GM12878 (cell line): ENCODE measurements at regions not wholly inside any gene's neighbourhood (a gene's known extent, or its start where the extent isn't known, plus 50 kb on each side); places are given as distances from the start of the nearest gene placed in this dataset.

ENCODE experiments used
- ATAC-seq: fragments of 200-7000 bp; cut with Tn5 transposase; 3 replicates; pipeline ENCODE4 v1.9.1; 2020; ENCODE audit warnings: mild to moderate bottlenecking, moderate library complexity
- BruUV-seq: library from RNA; stranded (reverse); fragments of 400-500 nt; replicated peaks from 2 replicates; lab custom pipeline; 2021; lab: Mats Ljungman, UMichigan
- CTCF ChIA-PET: fragments of 300-600 bp; sonication (Branson Sonifier 250); formaldehyde crosslinking; extraction: SDS; loops from one replicate; lab custom pipeline; 2021; ENCODE audit warnings: inconsistent platforms; lab: Yijun Ruan, JAX
- POLR2A ChIA-PET: fragments of 350-600 bp; formaldehyde crosslinking; extraction: SDS; loops from one replicate; lab custom pipeline; 2021; ENCODE audit warnings: inconsistent platforms; lab: Charles Lee
- RAD21 ChIA-PET: fragments of 300-600 bp; sonication (Branson Sonifier 250); formaldehyde crosslinking; loops from one replicate; lab custom pipeline; 2023; ENCODE audit warnings: antibody characterized with exemption; ENCODE audit not compliant: unreplicated experiment; lab: Charles Lee
- SMC1A ChIA-PET: fragments of 300-600 bp; sonication (Branson Sonifier 250); formaldehyde crosslinking; loops from one replicate; lab custom pipeline; 2023; ENCODE audit not compliant: unreplicated experiment, uncharacterized antibody; lab: Charles Lee
- DNase-seq: peaks from one replicate; pipeline ENCODE4 v3.0.0-alpha.2; 2011; ENCODE audit warnings: low read depth, low spot score
- FAIRE-seq: peaks from 3 replicates; lab custom pipeline; 2011; peaks lifted over from hg19 to GRCh38; lab: Jason Lieb, UNC
- H2AFZ ChIP-seq: 2 replicates; pipeline ENCODE4 v1.6.0; 2011; ENCODE audit warnings: low read depth, low read length, control low read depth; ENCODE audit not compliant: control insufficient read depth
- H3K27ac ChIP-seq: 2 replicates; pipeline ENCODE4 v1.5.1; 2011; ENCODE audit warnings: control low read depth; ENCODE audit not compliant: control insufficient read depth, insufficient read depth
- H3K27me3 ChIP-seq, 2 experiments: replicated peaks in 1 of 2; 2 replicates each; pipeline versions ENCODE4 v1.6.0 to v1.6.1; 2011; ENCODE audit warnings: low read length in 1 of 2; ENCODE audit not compliant: control insufficient read depth in 2 of 2, insufficient read depth in 2 of 2
- H3K36me3 ChIP-seq, 2 experiments: 2 replicates each; pipeline ENCODE4 v1.5.1; 2011; ENCODE audit warnings: low read length in 1 of 2; ENCODE audit not compliant: control insufficient read depth in 2 of 2, insufficient read depth in 2 of 2
- H3K4me1 ChIP-seq: 2 replicates; pipeline ENCODE4 v1.6.1; 2011; ENCODE audit warnings: mild to moderate bottlenecking, low read length, moderate library complexity, mixed read lengths; ENCODE audit not compliant: control insufficient read depth, insufficient read depth
- H3K4me2 ChIP-seq: 2 replicates; pipeline ENCODE4 v1.6.0; 2011; ENCODE audit warnings: control low read depth; ENCODE audit not compliant: control insufficient read depth, insufficient read depth
- H3K4me3 ChIP-seq: fragments of 200-600 bp; sonication (generic); 2 replicates; pipeline ENCODE4 v1.5.1; 2016
- H3K79me2 ChIP-seq: 2 replicates; pipeline ENCODE4 v1.6.0; 2011; ENCODE audit warnings: low read length; ENCODE audit not compliant: control insufficient read depth, insufficient read depth
- H3K9ac ChIP-seq: 2 replicates; pipeline ENCODE4 v1.8.0; 2011; ENCODE audit warnings: low read length, control low read depth, mixed read lengths; ENCODE audit not compliant: control insufficient read depth, insufficient read depth
- H3K9me3 ChIP-seq: replicated peaks from 3 replicates; pipeline ENCODE4 v1.5.1; 2011; ENCODE audit warnings: mild to moderate bottlenecking, low read length; ENCODE audit not compliant: control insufficient read depth, insufficient read depth
- H4K20me1 ChIP-seq: 2 replicates; pipeline ENCODE4 v1.6.0; 2011; ENCODE audit not compliant: control insufficient read depth, insufficient read depth
- ASH2L ChIP-seq: fragments of 300-600, 200-600 bp; sonication (generic); IDR thresholded peaks from 2 replicates; pipeline ENCODE4 v1.6.1; 2017; ENCODE audit warnings: low read depth, mild to moderate bottlenecking, borderline replicate concordance
- ATF7 ChIP-seq: fragments of 450-650 bp; IDR thresholded peaks from 2 replicates; pipeline ENCODE4 v1.6.1; 2016; ENCODE audit warnings: low read depth, mild to moderate bottlenecking
- BCL11A ChIP-seq: IDR thresholded peaks from 2 replicates; pipeline ENCODE4 v1.6.1; 2011; ENCODE audit warnings: low read depth, low read length
- CBFB ChIP-seq: IDR thresholded peaks from 2 replicates; pipeline ENCODE4 v1.6.1; 2016; ENCODE audit warnings: antibody characterized with exemption, low read depth
- CEBPB ChIP-seq, 2 experiments: fragments of 150-350 bp in 1 of 2; IDR thresholded peaks; 2 replicates each; pipeline ENCODE4 v1.6.1; 2012 to 2014; ENCODE audit warnings: low read depth in 2 of 2, low read length in 2 of 2, borderline replicate concordance in 1 of 2, inconsistent platforms in 1 of 2
- ETV6 ChIP-seq, 2 experiments: fragments of 450-650 bp in 1 of 2; IDR thresholded peaks in 1 of 2; conservative IDR thresholded peaks in 1 of 2; 2 replicates each; pipeline ENCODE4 v1.6.1; 2014; ENCODE audit warnings: antibody characterized with exemption in 1 of 2, borderline replicate concordance in 1 of 2, low read depth in 1 of 2, mild to moderate bottlenecking in 1 of 2, moderate library complexity in 1 of 2
- RUNX3 ChIP-seq: IDR thresholded peaks from 2 replicates; pipeline ENCODE4 v1.6.1; 2012; ENCODE audit warnings: low read length, inconsistent platforms
- SKIL ChIP-seq: fragments of 450-650 bp; IDR thresholded peaks from 2 replicates; pipeline ENCODE4 v1.6.1; 2017; ENCODE audit warnings: mild to moderate bottlenecking, low read depth, inconsistent platforms; ENCODE audit not compliant: poor library complexity, severe bottlenecking
- SUZ12 ChIP-seq: fragments of 200-600 bp; sonication (generic); IDR thresholded peaks from one replicate; pipeline ENCODE4 v1.6.1; 2018; ENCODE audit warnings: antibody characterized with exemption, mild to moderate bottlenecking; ENCODE audit not compliant: unreplicated experiment
- ZNF622 ChIP-seq: fragments of 450-650 bp; IDR thresholded peaks from 2 replicates; pipeline ENCODE4 v1.6.1; 2017; ENCODE audit warnings: mild to moderate bottlenecking, inconsistent platforms
- WGBS: methylation state at CpG from one replicate; pipeline ENCODE4 v1.1.6; 2016; ENCODE audit warnings: low lambda C conversion rate; ENCODE audit not compliant: insufficient replicate concordance, insufficient coverage; ENCODE audit errors: missing lambda C conversion rate; 5-methylcytosine and 5-hydroxymethylcytosine counted together
- in situ Hi-C: fragments of 300-500 bp; cut with MboI; formaldehyde crosslinking; loops from 9 replicates; pipeline ENCODE4 v1.14.3; 2018; ENCODE audit warnings: mixed read lengths
- intact Hi-C: fragments of 100-400 bp; cut with micrococcal nuclease; formaldehyde crosslinking; loops from one replicate; pipeline ENCODE4 v1.14.2; 2022; ENCODE audit not compliant: unreplicated experiment
- TF ChIP-seq, protein P1 (sequence below): IDR thresholded peaks from 2 replicates; pipeline ENCODE4 v1.6.1; 2012; ENCODE audit warnings: low read depth, low read length, improper control_type of control experiment

GRCh38 chr16:54219709-54220108 lies 66.9 kb downstream of the IRX3 start:
- SMC1A ChIA-PET: no interaction called here
- no TSS peak for BruUV-seq

GRCh38 chr16:54216688-54217087 lies 69.9 kb downstream of the IRX3 start:
- H3K4me1 ChIP-seq: no peaks in the 10 kb centered on the region
- H3K4me3 ChIP-seq: no peak overlapping the region
- no peaks in the 10 kb centered on the region for H3K79me2 ChIP-seq
- no peaks in the 10 kb centered on the region for H3K9me3 ChIP-seq
- WGBS: 15% methylated on average over 4 of the region's 4 CpGs
- ChIA-PET RAD21 (no interaction called here), POLR2A (no interaction called here), CTCF (no interaction called here), SMC1A (no interaction called here)
- H3K4me2 ChIP-seq: no peak overlapping the region
- no peak overlapping the region for H2AFZ ChIP-seq
- DNase-seq (no peak), FAIRE-seq (no peak), ATAC-seq (no peak)
- BruUV-seq: no TSS peak
- H4K20me1 ChIP-seq: no peaks in the 10 kb centered on the region
- H3K27me3 ChIP-seq: no peaks in the 10 kb centered on the region; a peak in 1 of 4 replicates
- intact Hi-C loops: no loop called here
- no peak overlapping the region for H3K9ac ChIP-seq
- TF ChIP-seq ETV6 (conservative IDR thresholded peaks at IDR 0.05 in 1 of 2, IDR thresholded peaks at IDR 0.05 in 1 of 2; ENCODE audit: borderline replicate concordance in 1 of 2, low read depth in 1 of 2) (no peak), ZNF622 (no peak), RUNX3 (no peak), SKIL (no peak), ATF7 (no peak), SUZ12 (no peak), CBFB (no peak), BCL11A (no peak)
- TF ChIP-seq, protein P1, sequence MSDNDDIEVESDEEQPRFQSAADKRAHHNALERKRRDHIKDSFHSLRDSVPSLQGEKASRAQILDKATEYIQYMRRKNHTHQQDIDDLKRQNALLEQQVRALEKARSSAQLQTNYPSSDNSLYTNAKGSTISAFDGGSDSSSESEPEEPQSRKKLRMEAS: no peak
- in situ Hi-C loops: no loop called here
- H3K27ac ChIP-seq: no peak overlapping the region
- H3K36me3 ChIP-seq: no peaks in the 10 kb centered on the region

More at GRCh38 chr16:54219709-54220108, 66.9 kb downstream of the IRX3 start:
- Histone ChIP-seq H3K27ac (no peak overlapping the region), H3K36me3 (no peaks in the 10 kb centered on the region), H3K9ac (no peak overlapping the region), H4K20me1 (no peaks in the 10 kb centered on the region), H3K79me2 (no peaks in the 10 kb centered on the region), H3K27me3 (no peaks in the 10 kb centered on the region), H3K4me3 (no peak overlapping the region), H3K4me1 (no peaks in the 10 kb centered on the region), H2AFZ (no peak overlapping the region), H3K9me3 (no peaks in the 10 kb centered on the region), H3K4me2 (no peak overlapping the region)
- ATAC-seq: no peak
- no peak for DNase-seq
- ChIA-PET RAD21 (no interaction called here), POLR2A (no interaction called here), CTCF (no interaction called here)
- intact Hi-C loops: no loop called here
- no peak for TF ChIP-seq ASH2L
- TF ChIP-seq CEBPB (IDR thresholded peaks at IDR 0.05; ENCODE audit: borderline replicate concordance in 1 of 2, low read depth in 2 of 2, low read length in 2 of 2): no peak
- in situ Hi-C loops: no loop called here
- FAIRE-seq: no peak
- 5% methylated on average over 2 of the region's 2 CpGs for WGBS
